GM12874 (cell line): ENCODE measurements at regions not wholly inside any gene's neighbourhood (a gene's known extent, or its start where the extent isn't known, plus 50 kb on each side); places are given as distances from the start of the nearest gene placed in this dataset.

Experiments used
- CTCF ChIP-seq: IDR thresholded peaks from 2 replicates; pipeline ENCODE4 v1.5.1; 2011; ENCODE audit warnings: low read depth, mild to moderate bottlenecking, control low read depth, low read length, moderate library complexity; ENCODE audit not compliant: insufficient read depth

GRCh38 chr5:165996201-165996875 lies 2295.1 kb upstream of the WWC1 start:
- TF ChIP-seq CTCF, result no peak

- no peak for TF ChIP-seq CTCF
Observed at GRCh38 chr5:165999693-166000320, 2291.6 kb upstream of the WWC1 start.

- TF ChIP-seq CTCF, result no peak
Observed at GRCh38 chr5:166004006-166004405, 2287.4 kb upstream of the WWC1 start.

GRCh38 chr5:166013415-166013814 lies 2278.0 kb upstream of the WWC1 start:
- no peak for TF ChIP-seq CTCF

GRCh38 chr5:166014256-166014655 lies 2277.2 kb upstream of the WWC1 start:
- no peak for TF ChIP-seq CTCF

- no peak for TF ChIP-seq CTCF
Observed at GRCh38 chr5:166018716-166019115, 2272.7 kb upstream of the WWC1 start.

GRCh38 chr5:166022065-166022464 lies 2269.4 kb upstream of the WWC1 start:
- TF ChIP-seq CTCF, result no peak
